ENCODE measurements at regions not wholly inside any gene's neighbourhood (a gene's known extent, or its start where the extent isn't known, plus 50 kb on each side); places are given as distances from the start of the nearest gene placed in this dataset.
"Not testable (repeated sequence)": the region's sequence is repeated elsewhere in the genome, so short reads cannot be mapped to it uniquely, and the experiment has no call there.

DNA sequence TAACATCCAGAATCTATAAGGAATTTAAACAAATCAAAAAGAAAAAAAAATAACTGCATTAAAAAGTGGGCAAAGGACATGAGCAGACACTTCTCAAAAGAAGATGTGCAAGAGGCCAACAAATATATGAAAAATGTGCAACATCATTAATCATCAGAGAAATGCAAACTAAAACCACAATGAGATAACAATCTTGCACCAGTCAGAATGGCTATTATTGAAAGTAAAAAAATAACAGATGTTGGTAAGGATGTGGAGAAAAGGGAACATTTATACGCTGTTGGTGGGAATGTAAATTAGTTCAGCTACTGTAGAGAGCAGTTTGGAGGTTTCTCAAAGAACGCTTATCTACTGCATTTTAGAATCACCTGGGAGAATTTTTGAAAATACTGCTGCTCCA lies 186.1 kb downstream of the OTOL1 start:
- Histone ChIP-seq H3K9me3 (ENCODE audit: control insufficient read depth in 2 of 2, low read length in 2 of 2) (no peaks in the 10 kb centered on the region), H3K36me3 (ENCODE audit: control insufficient read depth in 2 of 2, insufficient read depth in 2 of 2, low read length in 2 of 2) (no peaks in the 10 kb centered on the region), H3K9ac (ENCODE audit: low read depth in 1 of 2, low read length in 2 of 2) (no peak overlapping the region), H3K27me3 (ENCODE audit: control insufficient read depth in 2 of 2, insufficient read depth in 2 of 2, low read length in 2 of 2) (no peaks in the 10 kb centered on the region), H3K27ac (ENCODE audit: low read depth in 2 of 2, low read length in 2 of 2) (no peak overlapping the region), H3K4me3 (ENCODE audit: low read length in 2 of 2) (no peak overlapping the region), H3K4me1 (ENCODE audit: control insufficient read depth in 2 of 2, insufficient read depth in 2 of 2, low read length in 2 of 2) (no peaks in the 10 kb centered on the region)

DNA sequence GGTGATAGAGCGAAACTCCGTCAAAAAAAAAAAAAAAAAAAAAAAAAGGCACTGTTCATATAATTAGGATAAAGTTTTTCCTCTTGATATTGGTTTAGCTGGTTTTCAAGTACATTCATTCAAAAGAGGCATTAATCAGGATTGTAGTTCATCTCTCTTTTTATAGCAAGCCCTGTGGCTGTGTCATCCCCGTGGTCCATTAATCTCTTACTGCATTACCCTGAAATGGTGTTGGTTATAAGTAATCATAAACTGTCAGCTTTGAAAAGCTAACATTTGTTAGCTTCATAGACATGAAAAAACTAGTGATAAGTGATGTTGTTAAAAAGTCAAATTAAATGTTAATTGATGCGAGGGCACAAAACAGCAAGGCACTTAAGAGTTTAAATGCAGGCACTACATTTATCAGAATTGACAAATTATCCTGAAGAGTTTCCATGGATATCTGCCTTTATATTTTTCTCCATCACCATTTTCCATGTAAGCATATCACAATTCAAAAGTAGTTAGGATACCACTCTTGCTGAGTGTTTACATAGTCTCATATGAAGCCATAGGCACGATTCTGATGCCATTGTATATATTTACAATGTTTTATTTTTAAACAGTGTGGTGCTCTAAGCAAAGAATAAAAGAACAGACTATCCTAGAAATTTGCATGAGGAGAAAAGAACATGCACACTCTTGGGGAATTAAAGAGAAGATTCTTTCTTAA lies 193.1 kb downstream of the OTOL1 start:
- Histone ChIP-seq H3K9ac (ENCODE audit: low read depth in 1 of 2, low read length in 2 of 2) (no peak overlapping the region), H3K9me3 (ENCODE audit: control insufficient read depth in 2 of 2, low read length in 2 of 2) (no peaks in the 10 kb centered on the region), H3K27ac (ENCODE audit: low read depth in 2 of 2, low read length in 2 of 2) (no peak overlapping the region), H3K4me1 (ENCODE audit: control insufficient read depth in 2 of 2, insufficient read depth in 2 of 2, low read length in 2 of 2) (no peaks in the 10 kb centered on the region), H3K36me3 (ENCODE audit: control insufficient read depth in 2 of 2, insufficient read depth in 2 of 2, low read length in 2 of 2) (no peaks in the 10 kb centered on the region), H3K4me3 (ENCODE audit: low read length in 2 of 2) (no peak overlapping the region), H3K27me3 (ENCODE audit: control insufficient read depth in 2 of 2, insufficient read depth in 2 of 2, low read length in 2 of 2) (no peaks in the 10 kb centered on the region)

DNA sequence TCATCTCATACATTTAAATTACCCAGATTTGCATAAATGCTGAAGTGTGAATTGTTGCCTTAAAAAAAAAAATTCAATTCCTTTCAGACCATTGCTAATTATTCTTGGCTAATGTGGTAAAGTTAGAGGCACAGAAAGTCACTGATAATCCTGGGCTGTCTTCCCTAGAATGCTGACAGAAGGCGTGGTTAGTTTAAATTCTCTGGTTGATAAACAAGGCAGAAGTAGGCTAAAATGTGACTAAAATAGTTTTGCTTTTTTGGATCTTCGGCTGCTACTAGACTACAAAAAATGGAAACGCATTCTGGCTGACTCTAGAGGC lies 193.7 kb downstream of the OTOL1 start:
- Histone ChIP-seq H3K4me3 (ENCODE audit: low read length in 2 of 2) (no peak overlapping the region), H3K27me3 (ENCODE audit: control insufficient read depth in 2 of 2, insufficient read depth in 2 of 2, low read length in 2 of 2) (no peaks in the 10 kb centered on the region), H3K4me1 (ENCODE audit: control insufficient read depth in 2 of 2, insufficient read depth in 2 of 2, low read length in 2 of 2) (no peaks in the 10 kb centered on the region), H3K36me3 (ENCODE audit: control insufficient read depth in 2 of 2, insufficient read depth in 2 of 2, low read length in 2 of 2) (no peaks in the 10 kb centered on the region), H3K9ac (ENCODE audit: low read depth in 1 of 2, low read length in 2 of 2) (no peak overlapping the region), H3K27ac (ENCODE audit: low read depth in 2 of 2, low read length in 2 of 2) (no peak overlapping the region), H3K9me3 (ENCODE audit: control insufficient read depth in 2 of 2, low read length in 2 of 2) (no peaks in the 10 kb centered on the region)

DNA sequence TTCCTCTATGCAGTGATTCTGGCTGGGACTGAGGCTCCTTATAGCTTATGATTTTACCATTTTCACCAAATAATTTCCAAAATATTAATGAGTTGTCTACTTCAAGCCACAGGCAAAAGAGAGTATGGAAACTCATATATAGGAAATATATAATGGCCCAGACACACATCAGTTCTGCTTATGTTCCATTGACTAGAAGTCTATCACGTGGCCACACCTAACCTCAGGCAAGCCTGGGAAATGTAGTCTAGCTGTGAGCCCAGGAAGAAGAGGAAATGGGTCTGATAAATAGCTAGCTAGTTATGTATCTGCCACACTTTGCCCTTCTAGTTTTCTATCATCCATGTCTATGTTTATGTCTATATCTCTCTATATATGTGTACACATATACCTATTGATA lies 195.1 kb downstream of the OTOL1 start:
- Histone ChIP-seq H3K27ac (ENCODE audit: low read depth in 2 of 2, low read length in 2 of 2) (no peak overlapping the region), H3K36me3 (ENCODE audit: control insufficient read depth in 2 of 2, insufficient read depth in 2 of 2, low read length in 2 of 2) (no peaks in the 10 kb centered on the region), H3K4me3 (ENCODE audit: low read length in 2 of 2) (no peak overlapping the region), H3K9ac (ENCODE audit: low read depth in 1 of 2, low read length in 2 of 2) (no peak overlapping the region), H3K9me3 (ENCODE audit: control insufficient read depth in 2 of 2, low read length in 2 of 2) (no peaks in the 10 kb centered on the region), H3K27me3 (ENCODE audit: control insufficient read depth in 2 of 2, insufficient read depth in 2 of 2, low read length in 2 of 2) (no peaks in the 10 kb centered on the region), H3K4me1 (ENCODE audit: control insufficient read depth in 2 of 2, insufficient read depth in 2 of 2, low read length in 2 of 2) (no peaks in the 10 kb centered on the region)

DNA sequence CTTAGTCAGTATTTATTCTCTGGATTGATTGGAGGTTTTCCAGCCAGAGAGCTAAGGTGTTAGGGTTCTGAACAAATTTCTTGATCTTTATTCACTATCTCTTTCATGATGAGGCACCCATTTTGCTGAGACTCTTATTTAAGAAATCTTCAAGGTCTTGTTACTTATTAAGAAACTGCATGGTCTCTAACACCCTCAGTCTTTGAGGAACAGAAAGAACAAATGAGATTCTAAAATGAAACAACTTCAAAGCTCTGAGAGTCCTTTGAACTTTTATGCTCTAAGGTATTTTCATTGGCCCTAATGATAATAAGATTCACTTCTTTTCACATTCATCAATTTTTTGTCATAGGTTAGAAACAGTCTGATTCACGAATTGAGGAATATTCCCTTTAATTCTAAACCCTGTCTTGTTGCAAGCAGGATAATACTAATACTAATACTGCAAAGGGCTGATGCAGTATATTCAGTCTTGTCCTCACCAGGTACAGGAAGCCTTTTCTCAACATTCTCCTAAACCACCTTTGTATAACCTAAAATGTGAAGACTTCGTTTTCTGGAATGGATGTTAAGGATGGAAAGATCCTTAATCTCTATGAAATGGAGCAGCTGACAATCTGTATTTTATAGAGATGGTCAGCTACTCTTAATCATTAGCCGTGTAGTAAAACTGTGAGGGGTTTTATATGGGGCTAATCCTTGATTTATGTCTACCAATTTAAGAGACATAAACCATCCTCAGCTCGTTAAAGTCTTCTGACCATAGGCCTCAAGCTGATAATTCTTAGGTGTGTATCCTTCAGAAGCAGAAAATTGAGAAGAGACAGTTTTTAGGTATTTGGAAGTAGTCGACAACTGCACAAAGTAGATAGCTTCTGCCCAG lies 198.3 kb downstream of the OTOL1 start:
- Histone ChIP-seq H3K36me3 (ENCODE audit: control insufficient read depth in 2 of 2, insufficient read depth in 2 of 2, low read length in 2 of 2) (no peaks in the 10 kb centered on the region), H3K27ac (ENCODE audit: low read depth in 2 of 2, low read length in 2 of 2) (no peak overlapping the region), H3K4me1 (ENCODE audit: control insufficient read depth in 2 of 2, insufficient read depth in 2 of 2, low read length in 2 of 2) (no peaks in the 10 kb centered on the region), H3K9me3 (ENCODE audit: control insufficient read depth in 2 of 2, low read length in 2 of 2) (no peaks in the 10 kb centered on the region), H3K9ac (ENCODE audit: low read depth in 1 of 2, low read length in 2 of 2) (no peak overlapping the region), H3K27me3 (ENCODE audit: control insufficient read depth in 2 of 2, insufficient read depth in 2 of 2, low read length in 2 of 2) (no peaks in the 10 kb centered on the region), H3K4me3 (ENCODE audit: low read length in 2 of 2) (no peak overlapping the region)

DNA sequence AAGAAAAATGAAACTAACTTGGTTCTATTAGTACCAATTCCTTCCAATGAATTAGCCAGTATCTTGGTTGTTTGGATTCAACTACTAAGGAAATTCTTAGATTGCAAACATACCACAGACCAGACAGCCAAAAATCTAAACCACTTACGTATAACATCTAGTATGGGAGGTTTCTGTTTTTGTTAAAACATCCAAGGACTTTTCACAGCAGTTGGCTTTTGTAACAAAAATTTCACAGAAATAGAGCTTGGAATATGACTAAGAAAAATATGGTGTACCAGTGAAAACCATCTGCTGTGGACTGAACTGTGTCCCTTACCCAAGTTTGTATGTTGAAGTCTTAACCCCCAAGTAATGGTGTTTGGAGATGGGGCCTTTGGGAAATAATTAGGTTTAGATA lies 199.2 kb downstream of the OTOL1 start:
- Histone ChIP-seq H3K27me3 (ENCODE audit: control insufficient read depth in 2 of 2, insufficient read depth in 2 of 2, low read length in 2 of 2) (no peaks in the 10 kb centered on the region), H3K4me1 (ENCODE audit: control insufficient read depth in 2 of 2, insufficient read depth in 2 of 2, low read length in 2 of 2) (no peaks in the 10 kb centered on the region), H3K36me3 (ENCODE audit: control insufficient read depth in 2 of 2, insufficient read depth in 2 of 2, low read length in 2 of 2) (no peaks in the 10 kb centered on the region), H3K9me3 (ENCODE audit: control insufficient read depth in 2 of 2, low read length in 2 of 2) (no peaks in the 10 kb centered on the region), H3K9ac (ENCODE audit: low read depth in 1 of 2, low read length in 2 of 2) (no peak overlapping the region), H3K4me3 (ENCODE audit: low read length in 2 of 2) (no peak overlapping the region), H3K27ac (ENCODE audit: low read depth in 2 of 2, low read length in 2 of 2) (no peak overlapping the region)

DNA sequence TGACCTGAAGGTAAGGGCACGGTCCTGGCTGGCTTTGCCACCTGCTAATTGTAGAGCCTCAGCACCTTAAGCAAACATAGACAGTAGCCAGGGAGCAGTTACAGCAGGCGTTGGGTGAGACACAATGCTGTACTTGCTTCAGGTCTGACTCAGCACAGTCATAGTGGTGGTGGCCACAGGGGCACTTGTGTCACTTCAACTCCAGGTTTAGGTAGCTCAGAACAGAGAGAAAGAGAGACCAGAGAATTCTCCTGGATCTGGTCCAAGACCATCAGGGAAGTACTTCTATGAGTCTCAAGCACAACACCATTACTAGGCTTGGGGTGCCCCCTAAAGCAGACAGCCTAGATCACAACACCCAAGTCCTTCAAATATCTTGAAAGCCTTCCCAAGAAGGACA lies 204.4 kb downstream of the OTOL1 start:
- no peaks in the 10 kb centered on the region for H3K9me3 ChIP-seq (ENCODE audit: control insufficient read depth in 2 of 2, low read length in 2 of 2)
- H3K36me3 ChIP-seq (ENCODE audit: control insufficient read depth in 2 of 2, insufficient read depth in 2 of 2, low read length in 2 of 2): no peaks in the 10 kb centered on the region
- no peaks in the 10 kb centered on the region for H3K27me3 ChIP-seq (ENCODE audit: control insufficient read depth in 2 of 2, insufficient read depth in 2 of 2, low read length in 2 of 2)
- no peak overlapping the region for H3K9ac ChIP-seq (ENCODE audit: low read depth in 1 of 2, low read length in 2 of 2)
- no peaks in the 10 kb centered on the region for H3K4me1 ChIP-seq (ENCODE audit: control insufficient read depth in 2 of 2, insufficient read depth in 2 of 2, low read length in 2 of 2)
- no peak overlapping the region for H3K4me3 ChIP-seq (ENCODE audit: low read length in 2 of 2)
- no peak overlapping the region for H3K27ac ChIP-seq (ENCODE audit: low read depth in 2 of 2, low read length in 2 of 2)

DNA sequence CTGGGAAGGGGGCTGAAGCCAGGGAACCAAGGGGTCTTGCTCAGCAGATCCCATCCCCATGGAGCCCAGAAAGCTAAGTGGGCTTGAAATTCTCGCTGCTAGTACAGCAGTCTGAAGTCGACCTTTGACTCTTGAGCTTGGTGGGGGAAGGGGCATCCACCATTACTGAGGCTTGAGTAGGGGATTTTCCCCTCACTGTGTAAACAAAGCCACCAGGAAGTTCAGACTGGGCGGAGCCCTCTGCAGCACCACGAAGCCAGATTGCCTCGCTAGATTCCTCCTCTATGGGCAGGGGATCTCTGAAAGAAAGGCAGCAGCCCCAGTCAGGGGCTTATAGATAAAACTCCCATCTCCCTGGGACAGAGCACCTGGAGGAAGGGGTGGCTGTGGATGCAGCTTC lies 210.6 kb downstream of the OTOL1 start:
- not testable (repeated sequence) for H3K4me3 ChIP-seq (ENCODE audit: low read length in 2 of 2); H3K9ac ChIP-seq (ENCODE audit: low read depth in 1 of 2, low read length in 2 of 2)

DNA sequence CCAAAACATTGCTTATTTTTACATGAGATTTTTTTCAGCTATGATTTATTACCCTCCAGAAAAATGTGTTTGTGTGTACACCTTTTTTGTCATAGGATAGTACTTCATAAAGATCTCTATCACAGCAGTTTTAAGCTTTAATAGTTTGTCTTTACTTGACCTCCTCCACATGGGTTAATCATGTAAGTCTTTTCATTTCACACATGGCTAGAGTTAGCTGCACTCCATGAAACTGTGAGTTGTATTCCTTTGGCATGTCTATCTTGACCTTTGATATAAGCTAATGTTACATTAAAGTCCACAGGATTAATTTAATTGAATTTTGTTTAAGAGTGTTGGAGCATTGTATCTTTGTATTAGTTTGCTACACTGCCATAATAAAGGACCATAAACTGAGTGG lies 217.1 kb downstream of the OTOL1 start:
- no peaks in the 10 kb centered on the region for H3K36me3 ChIP-seq (ENCODE audit: control insufficient read depth in 2 of 2, insufficient read depth in 2 of 2, low read length in 2 of 2)
- H3K27me3 ChIP-seq (ENCODE audit: control insufficient read depth in 2 of 2, insufficient read depth in 2 of 2, low read length in 2 of 2): no peaks in the 10 kb centered on the region
- no peak overlapping the region for H3K27ac ChIP-seq (ENCODE audit: low read depth in 2 of 2, low read length in 2 of 2)
- H3K4me3 ChIP-seq (ENCODE audit: low read length in 2 of 2): no peak overlapping the region
- H3K9ac ChIP-seq (ENCODE audit: low read depth in 1 of 2, low read length in 2 of 2): no peak overlapping the region
- H3K4me1 ChIP-seq (ENCODE audit: control insufficient read depth in 2 of 2, insufficient read depth in 2 of 2, low read length in 2 of 2): no peaks in the 10 kb centered on the region
- H3K9me3 ChIP-seq (ENCODE audit: control insufficient read depth in 2 of 2, low read length in 2 of 2): no peaks in the 10 kb centered on the region

More for the DNA sequence above, 210.6 kb downstream of the OTOL1 start:
- not testable (repeated sequence) for H3K36me3 ChIP-seq (ENCODE audit: control insufficient read depth in 2 of 2, insufficient read depth in 2 of 2, low read length in 2 of 2); H3K4me1 ChIP-seq (ENCODE audit: control insufficient read depth in 2 of 2, insufficient read depth in 2 of 2, low read length in 2 of 2); H3K9me3 ChIP-seq (ENCODE audit: control insufficient read depth in 2 of 2, low read length in 2 of 2); H3K27me3 ChIP-seq (ENCODE audit: control insufficient read depth in 2 of 2, insufficient read depth in 2 of 2, low read length in 2 of 2); H3K27ac ChIP-seq (ENCODE audit: low read depth in 2 of 2, low read length in 2 of 2)

DNA sequence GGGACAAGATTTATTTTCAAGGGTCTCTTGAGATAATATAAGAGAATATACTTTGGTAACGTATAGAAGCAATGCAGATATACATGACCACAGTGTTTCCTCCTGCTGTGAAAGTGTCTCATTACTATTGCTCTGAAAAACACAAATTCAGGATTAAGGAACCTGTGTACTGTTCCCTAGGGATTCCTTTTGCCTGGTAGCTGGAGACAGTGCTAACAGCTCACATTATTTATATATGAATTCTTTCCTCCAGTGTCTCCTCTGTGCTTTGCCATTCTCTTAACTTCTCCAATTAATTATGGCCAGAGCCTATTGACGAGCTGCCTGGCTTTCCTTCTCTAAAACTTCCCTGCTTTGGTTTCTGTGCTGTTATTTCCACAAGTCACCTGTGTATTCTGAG lies 235.4 kb downstream of the OTOL1 start:
- Histone ChIP-seq H3K4me1 (ENCODE audit: control insufficient read depth in 2 of 2, insufficient read depth in 2 of 2, low read length in 2 of 2) (no peaks in the 10 kb centered on the region), H3K9ac (ENCODE audit: low read depth in 1 of 2, low read length in 2 of 2) (no peak overlapping the region), H3K9me3 (ENCODE audit: control insufficient read depth in 2 of 2, low read length in 2 of 2) (no peaks in the 10 kb centered on the region), H3K36me3 (ENCODE audit: control insufficient read depth in 2 of 2, insufficient read depth in 2 of 2, low read length in 2 of 2) (no peaks in the 10 kb centered on the region), H3K27me3 (ENCODE audit: control insufficient read depth in 2 of 2, insufficient read depth in 2 of 2, low read length in 2 of 2) (no peaks in the 10 kb centered on the region), H3K27ac (ENCODE audit: low read depth in 2 of 2, low read length in 2 of 2) (no peak overlapping the region), H3K4me3 (ENCODE audit: low read length in 2 of 2) (no peak overlapping the region)
